PC-3 (cell line): ENCODE measurements at regions not wholly inside any gene's neighbourhood (a gene's known extent, or its start where the extent isn't known, plus 50 kb on each side); places are given as distances from the start of the nearest gene placed in this dataset.

Experiments
- CTCF ChIP-seq: fragments of 300-600 bp; sonication (generic); conservative IDR thresholded peaks from 2 replicates; pipeline ENCODE4 v1.5.1; 2017; ENCODE audit warnings: antibody characterized with exemption, low read depth, mild to moderate bottlenecking, low read length
- EZH2 ChIP-seq: fragments of 300-600 bp; sonication (generic); IDR thresholded peaks from one replicate; pipeline ENCODE4 v1.6.1; 2017; ENCODE audit warnings: antibody characterized with exemption, mild to moderate bottlenecking, low read length; ENCODE audit not compliant: unreplicated experiment
- EZH2phosphoT487 ChIP-seq: fragments of 300-600 bp; sonication (generic); IDR thresholded peaks from 2 replicates; pipeline ENCODE4 v1.6.1; 2018; ENCODE audit warnings: mild to moderate bottlenecking, antibody characterized with exemption, low read length, borderline replicate concordance

GRCh38 chrX:120819126-120819525, 56.5 kb downstream of the CT47B1 start:
- TF ChIP-seq CTCF = no peak
- no peak for TF ChIP-seq EZH2
- TF ChIP-seq EZH2phosphoT487 = no peak
